PC-9 (cell line): ENCODE measurements at regions not wholly inside any gene's neighbourhood (a gene's known extent, or its start where the extent isn't known, plus 50 kb on each side); places are given as distances from the start of the nearest gene placed in this dataset.

Source experiments
- CTCF ChIP-seq: fragments of 200-600 bp; sonication (generic); conservative IDR thresholded peaks from 2 replicates; pipeline ENCODE4 v1.6.1; 2017; ENCODE audit warnings: mixed run types, antibody characterized with exemption, mild to moderate bottlenecking, moderate library complexity
- EZH2 ChIP-seq: fragments of 200-600 bp; sonication (generic); IDR thresholded peaks from 2 replicates; pipeline ENCODE4 v1.8.0; 2017; ENCODE audit warnings: antibody characterized with exemption, low read depth

- TF ChIP-seq CTCF, result no peak
- no peak for TF ChIP-seq EZH2
Observed at GRCh38 chr16:6797223-6797622, 535.4 kb upstream of the RBFOX1 start.
